ENCODE measurements at regions not wholly inside any gene's neighbourhood (a gene's known extent, or its start where the extent isn't known, plus 50 kb on each side); places are given as distances from the start of the nearest gene placed in this dataset.

DNA sequence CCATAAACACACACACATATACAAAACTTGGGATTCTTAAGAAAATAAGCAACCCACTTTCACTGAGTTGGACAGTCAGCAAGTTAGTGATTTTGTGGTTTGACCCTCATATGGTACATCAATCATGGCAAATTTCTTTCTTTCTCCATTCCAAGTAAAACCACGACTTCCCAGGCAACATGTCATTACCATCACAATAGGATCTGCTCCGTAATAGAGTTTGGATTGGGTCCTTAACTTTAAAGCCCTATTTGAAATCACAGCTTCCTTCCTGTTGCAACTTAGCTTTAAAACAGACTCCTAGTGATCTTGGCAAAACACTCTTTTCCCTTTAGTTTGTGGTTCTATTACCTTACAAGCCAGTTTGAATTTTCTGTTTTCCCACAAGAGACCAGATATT is 483.6 kb downstream of the INHBA start:
- TF ChIP-seq, protein P1, sequence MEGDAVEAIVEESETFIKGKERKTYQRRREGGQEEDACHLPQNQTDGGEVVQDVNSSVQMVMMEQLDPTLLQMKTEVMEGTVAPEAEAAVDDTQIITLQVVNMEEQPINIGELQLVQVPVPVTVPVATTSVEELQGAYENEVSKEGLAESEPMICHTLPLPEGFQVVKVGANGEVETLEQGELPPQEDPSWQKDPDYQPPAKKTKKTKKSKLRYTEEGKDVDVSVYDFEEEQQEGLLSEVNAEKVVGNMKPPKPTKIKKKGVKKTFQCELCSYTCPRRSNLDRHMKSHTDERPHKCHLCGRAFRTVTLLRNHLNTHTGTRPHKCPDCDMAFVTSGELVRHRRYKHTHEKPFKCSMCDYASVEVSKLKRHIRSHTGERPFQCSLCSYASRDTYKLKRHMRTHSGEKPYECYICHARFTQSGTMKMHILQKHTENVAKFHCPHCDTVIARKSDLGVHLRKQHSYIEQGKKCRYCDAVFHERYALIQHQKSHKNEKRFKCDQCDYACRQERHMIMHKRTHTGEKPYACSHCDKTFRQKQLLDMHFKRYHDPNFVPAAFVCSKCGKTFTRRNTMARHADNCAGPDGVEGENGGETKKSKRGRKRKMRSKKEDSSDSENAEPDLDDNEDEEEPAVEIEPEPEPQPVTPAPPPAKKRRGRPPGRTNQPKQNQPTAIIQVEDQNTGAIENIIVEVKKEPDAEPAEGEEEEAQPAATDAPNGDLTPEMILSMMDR (IDR thresholded peaks at IDR 0.05; ENCODE audit: low read depth, low read length): no peak
- TF ChIP-seq EZH2phosphoT487 (IDR thresholded peaks at IDR 0.05; ENCODE audit: low read depth): no peak

All from OCI-LY3 (cell line).